HFFc6 (cell line): ENCODE measurements at regions not wholly inside any gene's neighbourhood (a gene's known extent, or its start where the extent isn't known, plus 50 kb on each side); places are given as distances from the start of the nearest gene placed in this dataset.

ENCODE experiments used
- DNase-seq: peaks from one replicate; pipeline ENCODE4 v3.0.0-alpha.2; 2018
- H3K27ac Mint-ChIP-seq: 2 replicates; pipeline ENCODE4 v1.8.0; 2020; ENCODE audit warnings: mild to moderate bottlenecking, mixed read lengths
- H3K27me3 Mint-ChIP-seq: 2 replicates; pipeline ENCODE4 v1.8.0; 2021; ENCODE audit warnings: mild to moderate bottlenecking, moderate library complexity, mixed read lengths; ENCODE audit not compliant: insufficient read depth
- H3K36me3 Mint-ChIP-seq: 2 replicates; pipeline ENCODE4 v1.8.0; 2021; ENCODE audit warnings: low read depth, mixed read lengths
- H3K4me1 Mint-ChIP-seq: 2 replicates; pipeline ENCODE4 v1.8.0; 2020; ENCODE audit warnings: low read depth, mixed read lengths
- H3K4me3 Mint-ChIP-seq: 2 replicates; pipeline ENCODE4 v1.8.0; 2020; ENCODE audit warnings: mild to moderate bottlenecking, moderate library complexity, mixed read lengths
- H3K9me3 Mint-ChIP-seq: 2 replicates; pipeline ENCODE4 v1.8.0; 2020; ENCODE audit warnings: mild to moderate bottlenecking, mixed read lengths
- TF ChIP-seq, protein P1 (sequence below): fragments of 200-600 bp; sonication (generic); IDR thresholded peaks from 2 replicates; pipeline ENCODE4 v1.5.0; 2021; ENCODE audit warnings: antibody characterized with exemption, mild to moderate bottlenecking

DNA sequence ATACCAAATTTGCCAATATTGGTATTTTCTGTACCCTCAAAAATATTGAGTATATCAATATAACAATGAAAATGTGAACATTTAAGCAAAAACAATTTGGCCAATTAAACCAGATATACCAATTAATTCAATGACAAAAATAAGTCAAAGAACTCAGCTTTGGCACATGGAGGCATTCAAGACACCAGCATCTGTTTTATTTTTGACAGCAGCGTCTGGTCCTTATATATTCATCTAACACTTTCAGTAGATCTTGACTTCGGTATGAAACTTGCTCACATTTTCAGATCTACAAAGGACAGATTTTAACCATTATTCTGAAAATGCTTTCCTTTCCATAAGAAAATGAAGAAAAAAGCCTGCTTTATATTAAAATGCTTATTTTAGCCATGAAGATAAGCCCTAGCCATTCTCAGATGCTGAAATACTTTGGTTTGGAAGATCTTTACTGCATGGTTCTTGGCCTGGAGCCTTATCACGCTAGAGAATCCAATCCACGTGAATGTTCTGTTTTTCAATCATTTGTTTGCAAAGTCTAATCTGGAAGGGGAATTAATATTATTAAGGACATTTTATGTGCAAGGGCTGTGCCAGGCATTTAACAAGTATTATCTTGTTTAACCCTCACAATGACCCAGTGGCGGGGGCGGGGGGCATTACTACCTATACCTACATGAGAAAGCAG is 132.2 kb downstream of the DLEU7 start:
- TF ChIP-seq, protein P1, sequence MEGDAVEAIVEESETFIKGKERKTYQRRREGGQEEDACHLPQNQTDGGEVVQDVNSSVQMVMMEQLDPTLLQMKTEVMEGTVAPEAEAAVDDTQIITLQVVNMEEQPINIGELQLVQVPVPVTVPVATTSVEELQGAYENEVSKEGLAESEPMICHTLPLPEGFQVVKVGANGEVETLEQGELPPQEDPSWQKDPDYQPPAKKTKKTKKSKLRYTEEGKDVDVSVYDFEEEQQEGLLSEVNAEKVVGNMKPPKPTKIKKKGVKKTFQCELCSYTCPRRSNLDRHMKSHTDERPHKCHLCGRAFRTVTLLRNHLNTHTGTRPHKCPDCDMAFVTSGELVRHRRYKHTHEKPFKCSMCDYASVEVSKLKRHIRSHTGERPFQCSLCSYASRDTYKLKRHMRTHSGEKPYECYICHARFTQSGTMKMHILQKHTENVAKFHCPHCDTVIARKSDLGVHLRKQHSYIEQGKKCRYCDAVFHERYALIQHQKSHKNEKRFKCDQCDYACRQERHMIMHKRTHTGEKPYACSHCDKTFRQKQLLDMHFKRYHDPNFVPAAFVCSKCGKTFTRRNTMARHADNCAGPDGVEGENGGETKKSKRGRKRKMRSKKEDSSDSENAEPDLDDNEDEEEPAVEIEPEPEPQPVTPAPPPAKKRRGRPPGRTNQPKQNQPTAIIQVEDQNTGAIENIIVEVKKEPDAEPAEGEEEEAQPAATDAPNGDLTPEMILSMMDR = no peak
- Mint-ChIP-seq H3K36me3 (no peaks in the 10 kb centered on the region), H3K27me3 (peaks cover 13% of the 10 kb centered on the region), H3K4me1 (peaks cover 10% of the 10 kb centered on the region), H3K4me3 (no peak overlapping the region), H3K27ac (no peak overlapping the region), H3K9me3 (no peaks in the 10 kb centered on the region)
- no peak for DNase-seq

DNA sequence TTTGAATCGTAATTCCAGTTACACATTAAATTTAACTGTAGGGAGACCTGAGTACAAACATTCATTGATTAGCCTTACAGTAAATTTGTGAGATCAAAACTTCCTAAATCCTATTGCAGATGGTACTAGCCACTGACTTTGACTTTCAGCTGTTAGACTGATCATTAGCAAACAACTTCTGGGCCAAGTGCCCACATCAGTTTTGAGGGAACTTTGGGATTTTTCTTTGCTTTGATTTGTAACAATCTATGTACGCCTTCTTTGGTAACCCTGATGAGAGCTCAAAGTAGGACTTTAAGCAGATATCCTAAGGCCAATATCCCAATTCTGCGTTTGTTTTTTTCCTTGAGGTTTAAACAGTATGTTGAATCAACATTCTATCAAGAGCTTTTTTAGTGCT is 131.5 kb downstream of the DLEU7 start:
- Mint-ChIP-seq H3K27me3 (peaks cover 13% of the 10 kb centered on the region), H3K27ac (no peak overlapping the region), H3K4me3 (no peak overlapping the region), H3K4me1 (peaks cover 10% of the 10 kb centered on the region), H3K36me3 (no peaks in the 10 kb centered on the region), H3K9me3 (no peaks in the 10 kb centered on the region)
- no peak for DNase-seq
- TF ChIP-seq, protein P1 = no peak

DNA sequence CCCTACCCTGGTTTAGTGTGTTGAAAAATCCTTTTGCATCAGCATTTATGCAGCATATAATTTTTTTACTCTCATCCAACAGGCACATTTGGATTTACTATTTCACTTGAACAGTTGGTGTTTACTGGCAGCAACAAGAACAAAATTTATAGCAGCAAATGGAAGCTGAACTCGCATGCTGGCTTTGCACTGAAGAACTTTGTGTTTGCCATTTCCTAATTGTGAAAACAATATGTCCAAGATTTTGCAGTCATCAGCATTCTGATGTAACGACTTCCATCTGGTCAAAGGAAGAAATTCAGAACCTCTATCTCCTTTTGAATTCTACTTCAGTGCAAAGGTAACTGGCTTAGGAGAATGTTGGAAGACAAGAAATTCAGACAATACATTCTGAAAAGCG is 131.0 kb downstream of the DLEU7 start:
- Mint-ChIP-seq H3K9me3 (no peaks in the 10 kb centered on the region), H3K27me3 (peaks cover 13% of the 10 kb centered on the region), H3K36me3 (no peaks in the 10 kb centered on the region), H3K4me3 (no peak overlapping the region), H3K4me1 (peaks cover 10% of the 10 kb centered on the region), H3K27ac (no peak overlapping the region)
- DNase-seq = no peak
- TF ChIP-seq, protein P1 = no peak

DNA sequence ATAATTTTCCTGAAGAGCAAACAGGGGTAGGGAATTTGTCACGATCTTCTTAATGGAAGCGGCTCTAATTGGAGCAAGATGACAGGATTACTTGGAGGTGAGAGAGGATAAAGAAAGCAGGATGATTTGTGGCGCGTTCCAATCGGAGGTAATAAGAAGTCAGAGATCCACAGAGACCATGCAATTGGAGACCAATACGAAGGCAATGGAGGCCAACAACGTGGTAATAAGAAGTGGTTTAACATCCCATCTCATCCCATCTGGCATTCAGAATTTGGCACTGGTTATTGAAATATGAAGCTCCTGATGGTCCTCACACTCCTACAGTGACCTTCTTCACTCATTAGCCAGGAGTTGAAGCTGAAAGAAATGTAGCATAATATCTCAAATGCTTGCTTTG is 130.6 kb downstream of the DLEU7 start:
- H3K27ac Mint-ChIP-seq = no peak overlapping the region
- H3K36me3 Mint-ChIP-seq = no peaks in the 10 kb centered on the region
- no peak for DNase-seq
- H3K9me3 Mint-ChIP-seq = no peaks in the 10 kb centered on the region
- H3K4me3 Mint-ChIP-seq = no peak overlapping the region
- H3K4me1 Mint-ChIP-seq = peaks cover 10% of the 10 kb centered on the region
- TF ChIP-seq, protein P1 = no peak
- H3K27me3 Mint-ChIP-seq = peaks cover 10% of the 10 kb centered on the region; the same call in 1 of the 2 replicates

DNA sequence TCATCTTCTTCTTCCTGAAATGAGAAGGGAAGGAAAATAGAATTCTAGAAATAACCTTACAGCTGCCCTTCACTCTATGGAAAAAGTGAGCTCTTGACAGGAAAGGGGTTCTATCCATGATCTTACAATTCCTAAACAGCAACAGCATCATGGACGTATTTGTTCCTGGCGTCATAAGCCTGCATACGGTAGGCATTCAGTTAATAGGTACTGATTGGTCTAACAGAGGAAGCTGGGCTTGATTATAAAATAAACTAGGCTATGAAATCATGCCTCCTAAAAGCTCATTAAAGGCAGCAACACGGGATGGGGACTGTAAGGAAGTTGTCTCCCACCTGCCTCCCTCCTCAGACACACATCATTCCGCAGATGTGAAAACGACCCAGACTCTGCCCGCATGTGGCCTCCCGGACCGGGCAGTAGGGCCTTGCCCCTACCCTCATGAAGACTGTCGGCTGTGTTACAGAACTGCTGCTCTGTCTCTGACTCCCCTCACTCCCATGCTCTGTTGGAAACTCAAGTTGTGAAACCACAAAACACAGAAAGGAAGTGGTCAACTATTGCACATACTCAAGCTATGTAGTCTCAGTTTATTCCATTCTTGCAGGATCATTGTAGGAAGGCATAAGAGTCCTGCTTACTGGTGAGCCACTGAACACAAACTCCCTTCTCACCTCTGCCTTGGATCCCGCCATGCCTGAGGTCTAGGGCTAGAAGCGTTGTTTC is 129.8 kb downstream of the DLEU7 start:
- Mint-ChIP-seq H3K27ac (no peak overlapping the region), H3K27me3 (peaks cover 8% of the 10 kb centered on the region), H3K4me3 (no peak overlapping the region), H3K4me1 (peaks cover 10% of the 10 kb centered on the region), H3K36me3 (no peaks in the 10 kb centered on the region), H3K9me3 (no peaks in the 10 kb centered on the region)
- DNase-seq = peak; percentile 28
- TF ChIP-seq, protein P1 = no peak
